Endothelial cell of umbilical vein (primary cell): ENCODE measurements at regions not wholly inside any gene's neighbourhood (a gene's known extent, or its start where the extent isn't known, plus 50 kb on each side); places are given as distances from the start of the nearest gene placed in this dataset.

Source experiments
- BruUV-seq: library from RNA; stranded (reverse); fragments of 400-500 nt; replicated peaks from 2 replicates; lab custom pipeline; 2021; lab: Mats Ljungman, UMichigan
- CTCF ChIA-PET: fragments of 300-600, 350-600 bp; sonication (Branson Sonifier 250); formaldehyde crosslinking; loops from one replicate; lab custom pipeline; 2021; ENCODE audit warnings: antibody characterized with exemption, inconsistent platforms; lab: Charles Lee
- POLR2A ChIA-PET: fragments of 300-600, 350-600 bp; sonication (Branson Sonifier 250); formaldehyde crosslinking; loops from one replicate; lab custom pipeline; 2021; ENCODE audit warnings: antibody characterized with exemption, inconsistent platforms; lab: Charles Lee
- DNase-seq: peaks from one replicate; pipeline ENCODE4 v3.0.0-alpha.2; 2011; ENCODE audit warnings: low read depth, low spot score
- FAIRE-seq: peaks from 2 replicates; lab custom pipeline; 2011; peaks lifted over from hg19 to GRCh38; lab: Jason Lieb, UNC
- H2AFZ ChIP-seq: 2 replicates; pipeline ENCODE4 v1.6.0; 2012; ENCODE audit warnings: low read depth, low read length, control low read depth, inconsistent platforms
- H3K27ac ChIP-seq: 2 replicates; pipeline ENCODE4 v1.5.1; 2011; ENCODE audit warnings: low read depth, mild to moderate bottlenecking, control low read depth, low read length, moderate library complexity; ENCODE audit not compliant: insufficient read depth
- H3K27me3 ChIP-seq, 2 experiments: 2 replicates each; pipeline versions ENCODE4 v1.6.0 to v1.6.1; 2011; ENCODE audit warnings: low read length in 2 of 2, mixed read lengths in 1 of 2; ENCODE audit not compliant: control insufficient read depth in 2 of 2, insufficient read depth in 2 of 2
- H3K36me3 ChIP-seq, 2 experiments: 2 replicates in 1 of 2; 3 replicates in 1 of 2; pipeline ENCODE4 v1.5.1; 2011; ENCODE audit warnings: low read length in 2 of 2, mild to moderate bottlenecking in 1 of 2, moderate library complexity in 1 of 2; ENCODE audit not compliant: control insufficient read depth in 2 of 2, insufficient read depth in 2 of 2; ENCODE audit errors: extremely low read depth in 1 of 2
- H3K4me1 ChIP-seq: 3 replicates; pipeline ENCODE4 v1.5.1; 2011; ENCODE audit warnings: mild to moderate bottlenecking, low read length; ENCODE audit not compliant: control insufficient read depth, insufficient read depth; ENCODE audit errors: extremely low read depth
- H3K4me2 ChIP-seq: 2 replicates; pipeline ENCODE4 v1.6.1; 2011; ENCODE audit warnings: low read length, control low read depth, mixed read lengths; ENCODE audit not compliant: insufficient read depth
- H3K4me3 ChIP-seq, 3 experiments: fragments of 200-600 bp in 1 of 3; sonication (generic), shearing (Covaris generic) in 1 of 3; replicated peaks in 1 of 3; 2 replicates each; pipeline ENCODE4 v1.5.1; 2011 to 2016; ENCODE audit warnings: control low read depth in 3 of 3, low read length in 3 of 3, mild to moderate bottlenecking in 2 of 3, inconsistent platforms in 1 of 3, low read depth in 1 of 3, moderate library complexity in 1 of 3; ENCODE audit not compliant: insufficient read depth in 1 of 3
- H3K79me2 ChIP-seq: 2 replicates; pipeline ENCODE4 v1.6.0; 2012; ENCODE audit warnings: low read length, inconsistent platforms; ENCODE audit not compliant: control insufficient read depth, insufficient read depth
- H3K9ac ChIP-seq: replicated peaks from 2 replicates; pipeline ENCODE3; 2011; ENCODE audit warnings: low read length, control low read depth; ENCODE audit not compliant: insufficient read depth; ENCODE audit errors: extremely low read depth
- H3K9me1 ChIP-seq: replicated peaks from 3 replicates; pipeline ENCODE4 v1.6.0; 2011; ENCODE audit warnings: mild to moderate bottlenecking, low read length; ENCODE audit not compliant: control insufficient read depth, insufficient read depth; ENCODE audit errors: extremely low read depth
- H3K9me3 ChIP-seq: replicated peaks from 2 replicates; pipeline ENCODE4 v1.5.1; 2012; ENCODE audit warnings: low read length, inconsistent platforms; ENCODE audit not compliant: control insufficient read depth, insufficient read depth
- H4K20me1 ChIP-seq: replicated peaks from 2 replicates; pipeline ENCODE3; 2011; ENCODE audit warnings: mild to moderate bottlenecking, low read length; ENCODE audit not compliant: control insufficient read depth, insufficient read depth; ENCODE audit errors: extremely low read depth
- EZH2 ChIP-seq: IDR thresholded peaks from 2 replicates; pipeline ENCODE4 v1.6.1; 2012; ENCODE audit warnings: borderline replicate concordance, low read depth, mild to moderate bottlenecking, moderate library complexity, low read length, inconsistent platforms; ENCODE audit not compliant: severe bottlenecking
- FOS ChIP-seq: IDR thresholded peaks from 2 replicates; pipeline ENCODE4 v1.6.1; 2011; ENCODE audit warnings: mild to moderate bottlenecking, low read length, moderate library complexity, borderline replicate concordance; ENCODE audit not compliant: insufficient read depth
- GATA2 ChIP-seq: IDR thresholded peaks from 2 replicates; pipeline ENCODE4 v1.7.0; 2011; ENCODE audit warnings: low read depth, mild to moderate bottlenecking, moderate library complexity, mixed read lengths, low read length; ENCODE audit not compliant: insufficient read length, insufficient read depth
- JUN ChIP-seq: IDR thresholded peaks from 2 replicates; pipeline ENCODE4 v1.6.1; 2011; ENCODE audit warnings: borderline replicate concordance, low read depth; ENCODE audit not compliant: insufficient read length, insufficient read depth
- MAX ChIP-seq: IDR thresholded peaks from 2 replicates; pipeline ENCODE4 v1.6.1; 2011; ENCODE audit not compliant: insufficient read depth, insufficient read length
- MYC ChIP-seq: IDR thresholded peaks from one replicate; pipeline ENCODE4 v1.6.1; 2011; ENCODE audit warnings: mild to moderate bottlenecking, low read depth, low read length
- POLR2A ChIP-seq: IDR thresholded peaks from 2 replicates; pipeline ENCODE4 v1.6.1; 2012; ENCODE audit warnings: low read depth, mild to moderate bottlenecking, control low read depth, low read length
- POLR2AphosphoS5 ChIP-seq: IDR thresholded peaks from 2 replicates; pipeline ENCODE4 v1.6.1; 2012; ENCODE audit warnings: low read depth, mild to moderate bottlenecking, control low read depth, low read length, moderate library complexity; ENCODE audit not compliant: insufficient read depth
- dilution Hi-C: fragments of 300-500 bp; cut with MboI; formaldehyde crosslinking; loops from one replicate; pipeline ENCODE4 v1.15.0; 2019; ENCODE audit warnings: low sequenced_read_pairs; ENCODE audit not compliant: extremely low pct_ligation_motif_present
- intact Hi-C: fragments of 100-400 bp; cut with micrococcal nuclease; formaldehyde crosslinking; loops from one replicate; pipeline ENCODE4 v1.10.0; 2022
- TF ChIP-seq, protein P1 (sequence below), 2 donors: IDR thresholded peaks; 1 replicate in 1 of 2; 2 replicates in 1 of 2; pipeline ENCODE4 v1.5.1; 2011; ENCODE audit warnings: low read length in 2 of 2, mild to moderate bottlenecking in 2 of 2, moderate library complexity in 2 of 2, control low read depth in 1 of 2, inconsistent platforms in 1 of 2, low read depth in 1 of 2; ENCODE audit not compliant: insufficient read depth in 1 of 2; ENCODE audit errors: extremely low read depth in 1 of 2

GRCh38 chr2:165013944-165014619 is 58.8 kb upstream of the SLC38A11 start:
- TF ChIP-seq GATA2 = no peak
- no peaks in the 10 kb centered on the region for H3K9me1 ChIP-seq
- CTCF ChIA-PET = interaction anchor here (0.8 to 6.2 kb wide), 16 partner anchors 7 to 1114 kb away, joined by 3 to 157 read pairs (median 5); partner anchors contain the start of genes SCN1A and SCN3A
- POLR2A ChIA-PET = no interaction called here
- H3K9ac ChIP-seq = no peak overlapping the region
- intact Hi-C loops (loop anchor here (10.0 kb wide), 1 partner anchor 761 kb away; no protein-coding TSS in a partner anchor), dilution Hi-C loops (no loop called here)
- H3K27ac ChIP-seq = no peak overlapping the region
- DNase-seq (no peak), FAIRE-seq (no peak)
- no peaks in the 10 kb centered on the region for H3K79me2 ChIP-seq
- no peaks in the 10 kb centered on the region for H3K9me3 ChIP-seq
- H3K4me3 ChIP-seq = no peak overlapping the region
- H2AFZ ChIP-seq = no peak overlapping the region
- no peak overlapping the region for H3K4me2 ChIP-seq
- no peaks in the 10 kb centered on the region for H3K36me3 ChIP-seq
- H3K27me3 ChIP-seq = peaks cover 16 to 23% of the 10 kb centered on the region in 2 experiments
- no peaks in the 10 kb centered on the region for H3K4me1 ChIP-seq
- no peaks in the 10 kb centered on the region for H4K20me1 ChIP-seq
- no TSS peak for BruUV-seq

GRCh38 chr2:165011199-165011598 is 55.9 kb upstream of the SLC38A11 start:
- no peak overlapping the region for H2AFZ ChIP-seq
- H3K27me3 ChIP-seq = peaks cover 10 to 25% of the 10 kb centered on the region in 2 experiments
- FAIRE-seq = no peak
- intact Hi-C loops (loop anchor here (10.0 kb wide), 1 partner anchor 764 kb away; no protein-coding TSS in a partner anchor), dilution Hi-C loops (no loop called here)
- no peak for DNase-seq
- H3K9me1 ChIP-seq = no peaks in the 10 kb centered on the region
- no peaks in the 10 kb centered on the region for H3K9me3 ChIP-seq
- H3K4me3 ChIP-seq = no peak overlapping the region
- ChIA-PET POLR2A (no interaction called here), CTCF (interaction anchor here (1.1 to 2.8 kb wide), 3 partner anchors 18 to 671 kb away, joined by 4 to 17 read pairs (median 7); partner anchors contain the start of gene SCN3A)
- H4K20me1 ChIP-seq = no peaks in the 10 kb centered on the region
- H3K27ac ChIP-seq = no peak overlapping the region
- no peaks in the 10 kb centered on the region for H3K36me3 ChIP-seq
- no peaks in the 10 kb centered on the region for H3K79me2 ChIP-seq
- no peaks in the 10 kb centered on the region for H3K4me1 ChIP-seq
- H3K4me2 ChIP-seq = no peak overlapping the region
- BruUV-seq = no TSS peak
- TF ChIP-seq MAX (no peak), GATA2 (no peak), POLR2A (no peak), EZH2 (no peak), POLR2AphosphoS5 (no peak), MYC (no peak), FOS (no peak), JUN (no peak)
- TF ChIP-seq, protein P1, sequence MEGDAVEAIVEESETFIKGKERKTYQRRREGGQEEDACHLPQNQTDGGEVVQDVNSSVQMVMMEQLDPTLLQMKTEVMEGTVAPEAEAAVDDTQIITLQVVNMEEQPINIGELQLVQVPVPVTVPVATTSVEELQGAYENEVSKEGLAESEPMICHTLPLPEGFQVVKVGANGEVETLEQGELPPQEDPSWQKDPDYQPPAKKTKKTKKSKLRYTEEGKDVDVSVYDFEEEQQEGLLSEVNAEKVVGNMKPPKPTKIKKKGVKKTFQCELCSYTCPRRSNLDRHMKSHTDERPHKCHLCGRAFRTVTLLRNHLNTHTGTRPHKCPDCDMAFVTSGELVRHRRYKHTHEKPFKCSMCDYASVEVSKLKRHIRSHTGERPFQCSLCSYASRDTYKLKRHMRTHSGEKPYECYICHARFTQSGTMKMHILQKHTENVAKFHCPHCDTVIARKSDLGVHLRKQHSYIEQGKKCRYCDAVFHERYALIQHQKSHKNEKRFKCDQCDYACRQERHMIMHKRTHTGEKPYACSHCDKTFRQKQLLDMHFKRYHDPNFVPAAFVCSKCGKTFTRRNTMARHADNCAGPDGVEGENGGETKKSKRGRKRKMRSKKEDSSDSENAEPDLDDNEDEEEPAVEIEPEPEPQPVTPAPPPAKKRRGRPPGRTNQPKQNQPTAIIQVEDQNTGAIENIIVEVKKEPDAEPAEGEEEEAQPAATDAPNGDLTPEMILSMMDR (IDR thresholded peaks at IDR 0.05; ENCODE audit: extremely low read depth in 1 of 2, insufficient read depth in 1 of 2, low read depth in 1 of 2, low read length in 2 of 2) = no peak
- H3K9ac ChIP-seq = no peak overlapping the region
